Cardiac muscle cell (in vitro differentiated cells and primary cell): ENCODE measurements at regions not wholly inside any gene's neighbourhood (a gene's known extent, or its start where the extent isn't known, plus 50 kb on each side); places are given as distances from the start of the nearest gene placed in this dataset.
"Not testable (repeated sequence)": the region's sequence is repeated elsewhere in the genome, so short reads cannot be mapped to it uniquely, and the experiment has no call there.

Experiments used
- DNase-seq, 2 donors: peaks; one replicate each; pipeline versions ENCODE4 v3.0.0 to v3.0.0-alpha.2; 2010 to 2017; ENCODE audit warnings: low read depth in 1 of 2, low spot score in 1 of 2
- H3K27ac ChIP-seq: fragments of 200-600 bp; sonication (generic); 2 replicates; pipeline ENCODE4 v1.5.1; 2016
- H3K27me3 ChIP-seq: fragments of 200-600 bp; sonication (generic); 2 replicates; pipeline ENCODE4 v1.6.0; 2016; ENCODE audit warnings: control low read depth
- H3K36me3 ChIP-seq: fragments of 200-600 bp; sonication (generic); 2 replicates; pipeline ENCODE4 v1.5.1; 2016; ENCODE audit warnings: control low read depth
- H3K4me1 ChIP-seq: fragments of 200-600 bp; sonication (generic); 2 replicates; pipeline ENCODE4 v1.8.1; 2017; ENCODE audit warnings: low read depth, mild to moderate bottlenecking, mixed run types
- H3K4me3 ChIP-seq: fragments of 200-600 bp; sonication (generic); 2 replicates; pipeline ENCODE4 v1.5.1; 2016; ENCODE audit warnings: mild to moderate bottlenecking
- H3K9me3 ChIP-seq: fragments of 200-600 bp; sonication (generic); 2 replicates; pipeline ENCODE4 v1.5.1; 2017; ENCODE audit warnings: low read depth, mild to moderate bottlenecking, control low read depth
- CTCF ChIP-seq: IDR thresholded peaks from 2 replicates; pipeline ENCODE4 v1.5.1; 2012; ENCODE audit warnings: low read depth, mild to moderate bottlenecking, low read length

DNA sequence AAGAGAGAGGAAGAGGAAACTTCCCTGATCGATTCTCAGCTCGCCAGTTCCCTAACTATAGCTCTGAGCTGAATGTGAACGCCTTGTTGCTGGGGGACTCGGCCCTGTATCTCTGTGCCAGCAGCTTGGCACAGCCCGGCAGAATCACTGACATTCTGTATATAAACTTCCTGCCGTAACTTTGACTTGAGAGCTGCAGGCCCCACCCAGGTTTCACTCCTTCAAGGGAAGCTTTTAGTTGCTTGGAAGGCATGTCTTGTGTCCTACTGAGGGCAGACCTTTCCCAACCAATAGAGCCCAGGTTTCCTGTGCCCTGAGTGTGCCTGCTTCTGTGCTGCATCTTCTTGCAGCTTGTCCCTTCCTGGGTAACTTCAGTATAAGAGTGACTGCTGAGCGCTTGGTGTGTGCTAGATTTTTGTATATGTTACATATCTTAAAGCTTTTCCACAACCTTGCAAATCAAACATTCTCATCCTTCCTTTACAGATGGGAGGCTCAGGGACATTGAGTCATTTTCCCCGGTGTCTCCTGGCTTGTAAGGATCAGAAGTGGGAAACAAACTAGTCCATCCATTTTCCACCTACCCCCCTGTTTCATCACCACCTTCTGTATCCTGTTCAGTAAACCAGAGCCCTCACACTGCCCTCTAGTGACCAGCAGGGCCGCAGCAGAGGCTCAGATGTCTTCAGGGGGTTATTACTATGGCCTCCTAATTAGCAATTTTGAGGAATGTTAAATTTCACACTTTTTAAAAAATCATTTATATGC is 225.2 kb upstream of the PRSS58 start:
- peak; percentile 61 to 66 for DNase-seq

DNA sequence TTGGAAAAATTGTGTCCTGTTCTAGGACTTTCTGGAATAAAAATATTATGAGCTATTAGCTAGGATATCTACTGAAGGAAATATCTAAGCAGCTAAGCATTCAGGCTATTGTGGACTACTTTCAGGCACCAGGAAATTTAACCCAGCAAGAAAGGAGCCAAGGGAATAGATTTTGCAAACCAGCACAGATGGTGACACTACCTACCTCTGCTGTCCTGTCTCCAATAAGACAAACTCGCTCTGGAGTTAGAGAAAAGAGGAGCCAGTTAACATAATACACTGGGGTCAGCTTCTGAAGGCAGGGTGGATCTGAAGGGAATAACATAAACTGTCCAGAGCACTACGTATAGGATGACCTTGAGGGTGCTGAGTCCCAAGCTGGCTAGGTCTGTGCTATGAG is 223.7 kb upstream of the PRSS58 start:
- no peaks in the 10 kb centered on the region for H3K27me3 ChIP-seq

More for the DNA sequence above, 225.2 kb upstream of the PRSS58 start:
- Histone ChIP-seq H3K9me3 (no peaks in the 10 kb centered on the region), H3K4me3 (no peak overlapping the region), H3K27me3 (no peaks in the 10 kb centered on the region), H3K36me3 (no peaks in the 10 kb centered on the region), H3K4me1 (peaks cover 5% of the 10 kb centered on the region), H3K27ac (no peak overlapping the region)
- peak; percentile 97 for TF ChIP-seq CTCF

DNA sequence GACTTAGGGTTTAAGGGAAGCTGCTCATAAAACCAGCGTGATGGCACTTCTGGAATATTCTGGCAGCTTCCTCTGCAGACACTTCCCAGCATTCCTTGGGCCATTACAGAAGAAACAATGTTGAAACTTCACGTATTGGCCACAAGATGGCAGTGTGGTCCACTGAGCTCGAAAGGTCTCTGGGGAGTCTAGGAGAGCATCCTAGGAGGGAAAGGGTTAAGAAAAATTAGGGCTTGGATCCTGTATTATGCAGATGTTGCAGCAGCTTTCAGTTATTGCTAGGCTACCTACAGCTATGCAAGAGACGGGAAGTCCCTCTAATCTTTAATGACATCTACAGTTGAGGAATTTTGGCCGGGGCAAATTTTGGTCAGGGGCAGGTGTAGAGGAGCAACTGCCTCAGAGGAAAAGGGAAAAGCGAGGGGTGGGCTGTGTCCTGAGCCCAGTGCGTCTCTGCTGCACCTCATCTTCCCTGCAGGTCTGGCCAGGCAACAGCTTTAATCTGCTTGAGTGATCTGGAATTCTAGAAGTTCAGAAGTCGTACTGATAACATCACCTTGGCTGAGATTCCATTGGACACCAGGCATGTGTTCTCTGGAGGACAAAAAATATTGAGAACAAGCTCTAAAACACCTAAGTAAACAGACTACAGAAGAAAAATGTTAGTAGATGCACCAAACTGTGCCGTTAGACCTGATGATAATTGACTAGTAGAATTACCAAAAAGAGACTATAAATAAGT is 220.8 kb upstream of the PRSS58 start:
- peak; percentile 37 to 74 for DNase-seq
- Histone ChIP-seq H3K9me3 (no peaks in the 10 kb centered on the region), H3K36me3 (no peaks in the 10 kb centered on the region), H3K27ac (no peak overlapping the region), H3K4me3 (no peak overlapping the region), H3K4me1 (no peaks in the 10 kb centered on the region), H3K27me3 (no peaks in the 10 kb centered on the region)
- peak; percentile 78 for TF ChIP-seq CTCF

More for the DNA sequence above, 223.7 kb upstream of the PRSS58 start:
- no peaks in the 10 kb centered on the region for H3K36me3 ChIP-seq
- DNase-seq = peak in 1 of 2 donors; percentile 38
- H3K9me3 ChIP-seq = no peaks in the 10 kb centered on the region
- H3K4me3 ChIP-seq = no peak overlapping the region
- H3K27ac ChIP-seq = no peak overlapping the region
- no peaks in the 10 kb centered on the region for H3K4me1 ChIP-seq
- TF ChIP-seq CTCF = peak; percentile 41

DNA sequence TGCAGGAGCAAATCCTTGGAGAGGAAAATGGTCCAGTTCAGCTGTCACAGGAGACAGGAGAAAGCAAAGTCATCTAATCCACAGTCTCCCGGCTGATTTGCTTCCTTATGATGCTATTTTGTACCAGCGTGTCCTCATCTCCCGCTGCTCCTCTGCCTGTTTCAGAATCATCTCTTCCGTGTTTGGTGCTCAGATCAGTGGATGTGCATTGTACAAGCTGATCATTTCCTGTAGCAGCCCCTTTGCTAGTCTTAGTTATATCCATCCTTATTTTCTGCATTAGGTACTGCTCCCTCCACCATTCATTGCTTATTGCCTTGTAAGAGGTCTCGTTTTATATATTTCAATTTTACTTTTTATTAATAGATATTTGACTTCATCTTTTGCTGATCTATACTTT is 219.9 kb upstream of the PRSS58 start:
- not testable (repeated sequence) for H3K36me3 ChIP-seq, H3K4me3 ChIP-seq, H3K4me1 ChIP-seq, DNase-seq, H3K27ac ChIP-seq, H3K9me3 ChIP-seq, H3K27me3 ChIP-seq

DNA sequence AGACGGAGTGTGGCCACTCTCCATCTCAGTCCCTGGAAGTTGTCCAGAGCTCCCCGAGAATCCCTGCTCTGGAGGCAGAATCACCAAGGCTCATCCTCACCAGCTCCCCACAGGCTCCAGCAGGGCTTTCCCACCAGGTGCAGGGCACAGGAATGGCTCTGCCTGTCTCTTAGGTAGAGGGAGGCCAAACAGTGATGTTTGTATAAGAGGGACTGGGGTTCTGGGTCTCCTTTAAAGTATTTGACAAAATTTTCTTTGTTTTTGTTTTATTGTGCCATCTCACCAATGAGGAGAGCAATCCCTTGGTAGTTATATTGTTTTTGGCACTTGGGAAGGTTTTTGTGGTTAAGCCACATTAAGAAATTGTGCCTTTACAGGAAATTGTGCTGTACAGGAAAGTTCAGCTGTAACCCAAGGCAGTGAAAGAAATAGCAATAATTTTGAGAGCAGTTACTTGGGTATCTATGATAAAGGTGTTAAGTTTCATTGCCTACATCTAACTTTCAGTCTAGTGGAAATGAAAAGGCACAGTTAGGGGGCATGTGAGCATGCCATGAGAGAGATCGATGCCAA is 219.3 kb upstream of the PRSS58 start:
- no peak for TF ChIP-seq CTCF
- DNase-seq = peak in 1 of 2 donors; percentile 71
- no peaks in the 10 kb centered on the region for H3K4me1 ChIP-seq
- no peaks in the 10 kb centered on the region for H3K9me3 ChIP-seq
- H3K27me3 ChIP-seq = no peaks in the 10 kb centered on the region
- no peaks in the 10 kb centered on the region for H3K36me3 ChIP-seq
- no peak overlapping the region for H3K4me3 ChIP-seq
- no peak overlapping the region for H3K27ac ChIP-seq

DNA sequence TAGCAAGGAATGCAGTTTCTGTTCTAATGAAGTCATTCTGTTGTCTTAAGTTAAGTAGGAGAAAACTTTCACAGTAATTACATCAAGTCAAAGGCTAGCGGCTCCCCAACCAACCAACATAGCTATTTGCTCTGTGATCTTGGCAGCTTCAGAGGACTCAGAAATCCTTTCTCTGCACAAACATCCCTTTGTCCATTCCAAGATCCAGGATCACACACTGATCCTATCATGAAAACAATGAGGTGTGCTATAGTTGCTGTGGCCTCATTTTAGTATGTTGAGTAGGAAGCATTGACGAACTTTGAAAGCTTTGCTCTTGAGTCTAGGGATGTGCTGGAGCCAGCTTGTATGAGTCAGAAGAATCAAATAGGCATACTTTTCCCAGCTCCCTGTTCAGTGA is 218.2 kb upstream of the PRSS58 start:
- Histone ChIP-seq H3K4me1 (no peaks in the 10 kb centered on the region), H3K27me3 (no peaks in the 10 kb centered on the region), H3K36me3 (no peaks in the 10 kb centered on the region), H3K4me3 (no peak overlapping the region), H3K9me3 (no peaks in the 10 kb centered on the region), H3K27ac (no peak overlapping the region)
- TF ChIP-seq CTCF = no peak
- DNase-seq = no peak
